Peyer's patch (tissue), 4 donors: ENCODE measurements at regions not wholly inside any gene's neighbourhood (a gene's known extent, or its start where the extent isn't known, plus 50 kb on each side); places are given as distances from the start of the nearest gene placed in this dataset.

Experiments used
- DNase-seq, 3 donors: peaks; one replicate each; pipeline ENCODE4 v3.0.0-alpha.2; 2017 to 2019
- H3K27ac ChIP-seq, 4 donors: fragments of 200-600 bp; sonication (generic); one replicate each; pipeline ENCODE4 v1.5.1; 2016 to 2019
- H3K27me3 ChIP-seq, 2 donors: fragments of 200-600 bp; sonication (generic); one replicate each; pipeline ENCODE4 v1.5.1; 2019
- H3K36me3 ChIP-seq, 3 donors: fragments of 200-600 bp; sonication (generic); one replicate each; pipeline ENCODE4 v1.5.1; 2016 to 2019
- H3K4me1 ChIP-seq, 4 donors: fragments of 200-600 bp; sonication (generic); one replicate each; pipeline ENCODE4 v1.5.1; 2016 to 2019
- H3K4me3 ChIP-seq, 4 donors: fragments of 200-600 bp; sonication (generic); 1 replicate in 3 of 4; 2 replicates in 1 of 4; pipeline ENCODE4 v1.5.1; 2016 to 2019; ENCODE audit warnings: mild to moderate bottlenecking in 1 of 4
- H3K9me3 ChIP-seq, 4 donors: fragments of 200-600 bp; sonication (generic); one replicate each; pipeline ENCODE4 v1.5.1; 2016 to 2019; ENCODE audit warnings: mild to moderate bottlenecking in 1 of 4
- CTCF ChIP-seq, 6 experiments: fragments of 450-650 bp in 4 of 6; fragments of 200-600 bp in 2 of 6; sonication (generic) in 1 of 6; IDR thresholded peaks; one replicate each; pipeline ENCODE4 v1.5.1; 2017 to 2019; ENCODE audit warnings: antibody characterized with exemption in 6 of 6, mild to moderate bottlenecking in 3 of 6, moderate library complexity in 1 of 6
- POLR2A ChIP-seq, 2 donors: fragments of 450-650 bp; IDR thresholded peaks; one replicate each; pipeline ENCODE4 v1.5.1; 2017; ENCODE audit warnings: antibody characterized with exemption in 2 of 2, mild to moderate bottlenecking in 2 of 2, moderate library complexity in 2 of 2

DNA sequence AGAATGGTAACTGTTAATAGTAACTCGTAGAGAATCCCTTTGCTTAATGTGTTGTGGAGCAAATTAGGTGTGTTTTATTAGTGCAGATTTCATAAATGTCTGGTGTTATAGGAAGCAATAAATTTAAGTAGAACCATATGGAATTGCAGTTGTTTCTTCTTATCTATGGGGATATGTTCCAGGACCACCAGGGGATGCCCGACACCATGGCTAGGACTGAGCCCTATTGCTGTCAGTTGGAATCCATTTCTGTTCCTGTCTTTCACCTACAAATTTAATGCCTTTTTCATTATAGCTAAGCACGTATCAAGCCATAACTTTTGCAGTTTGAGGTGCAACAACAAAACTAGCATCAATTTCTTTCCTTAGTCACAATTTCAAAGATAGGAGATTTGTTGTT, 72.5 kb downstream of the DDIT4L start:
- H3K4me3 ChIP-seq = no peak overlapping the region
- TF ChIP-seq POLR2A (IDR thresholded peaks at IDR 0.05) = no peak
- no peak for TF ChIP-seq CTCF (IDR thresholded peaks at IDR 0.05)
- no peak overlapping the region for H3K27ac ChIP-seq
- H3K9me3 ChIP-seq = no peaks in the 10 kb centered on the region
- no peaks in the 10 kb centered on the region for H3K4me1 ChIP-seq
- DNase-seq = no peak
- no peaks in the 10 kb centered on the region for H3K36me3 ChIP-seq
- H3K27me3 ChIP-seq = no peaks in the 10 kb centered on the region

DNA sequence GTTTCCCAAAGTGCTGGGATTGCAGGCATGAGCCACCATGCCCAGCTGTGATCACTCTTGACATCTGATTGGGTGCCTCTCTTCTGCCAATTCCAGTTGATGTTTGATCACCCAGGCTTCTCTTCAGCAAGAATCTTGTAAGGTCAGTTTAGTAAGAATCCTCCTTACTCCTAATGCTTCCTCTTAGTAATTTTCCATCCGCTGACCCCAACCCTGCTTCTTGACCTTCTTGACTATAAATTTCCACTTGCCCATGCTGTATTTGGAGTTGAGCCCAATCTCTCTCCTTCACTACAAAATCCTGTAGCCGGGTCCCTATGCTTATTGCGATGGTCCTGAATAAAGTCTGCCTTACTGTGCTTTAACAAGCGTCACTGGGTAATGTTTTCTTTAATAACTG, 75.4 kb downstream of the DDIT4L start:
- Histone ChIP-seq H3K4me1 (no peaks in the 10 kb centered on the region), H3K27me3 (no peaks in the 10 kb centered on the region), H3K9me3 (no peaks in the 10 kb centered on the region), H3K4me3 (no peak overlapping the region), H3K36me3 (no peaks in the 10 kb centered on the region), H3K27ac (no peak overlapping the region)
- TF ChIP-seq POLR2A (IDR thresholded peaks at IDR 0.05) (no peak), CTCF (IDR thresholded peaks at IDR 0.05) (no peak)
- DNase-seq = no peak

GRCh38 chr4:100113732-100114131, 76.5 kb downstream of the DDIT4L start:
- no peak overlapping the region for H3K4me3 ChIP-seq
- no peaks in the 10 kb centered on the region for H3K27me3 ChIP-seq
- H3K36me3 ChIP-seq = no peaks in the 10 kb centered on the region
- no peaks in the 10 kb centered on the region for H3K9me3 ChIP-seq
- H3K27ac ChIP-seq = no peak overlapping the region
- TF ChIP-seq CTCF (IDR thresholded peaks at IDR 0.05) = no peak
- DNase-seq = no peak
- H3K4me1 ChIP-seq = no peaks in the 10 kb centered on the region

GRCh38 chr4:100113096-100113495, 77.2 kb downstream of the DDIT4L start:
- no peaks in the 10 kb centered on the region for H3K36me3 ChIP-seq
- no peak for TF ChIP-seq POLR2A (IDR thresholded peaks at IDR 0.05)
- no peak for TF ChIP-seq CTCF (IDR thresholded peaks at IDR 0.05)
- DNase-seq = no peak

GRCh38 chr4:100109921-100110320, 80.3 kb downstream of the DDIT4L start:
- Histone ChIP-seq H3K27ac (no peak overlapping the region), H3K27me3 (no peaks in the 10 kb centered on the region), H3K4me3 (no peak overlapping the region), H3K36me3 (no peaks in the 10 kb centered on the region), H3K9me3 (no peaks in the 10 kb centered on the region), H3K4me1 (no peaks in the 10 kb centered on the region)
- no peak for DNase-seq
- TF ChIP-seq POLR2A (IDR thresholded peaks at IDR 0.05) = no peak
- TF ChIP-seq CTCF (IDR thresholded peaks at IDR 0.05) = no peak

More at GRCh38 chr4:100113096-100113495, 77.2 kb downstream of the DDIT4L start:
- Histone ChIP-seq H3K4me1 (no peaks in the 10 kb centered on the region), H3K4me3 (no peak overlapping the region), H3K27me3 (no peaks in the 10 kb centered on the region), H3K9me3 (no peaks in the 10 kb centered on the region), H3K27ac (no peak overlapping the region)

- Histone ChIP-seq H3K9me3 (no peaks in the 10 kb centered on the region), H3K27me3 (no peaks in the 10 kb centered on the region), H3K27ac (no peak overlapping the region), H3K4me1 (no peaks in the 10 kb centered on the region), H3K36me3 (no peaks in the 10 kb centered on the region), H3K4me3 (no peak overlapping the region)
- no peak for DNase-seq
- TF ChIP-seq CTCF (IDR thresholded peaks at IDR 0.05) = no peak
- no peak for TF ChIP-seq POLR2A (IDR thresholded peaks at IDR 0.05)
Observed at GRCh38 chr4:100108869-100109268, 81.4 kb downstream of the DDIT4L start.
